GM23338 (cell line): ENCODE measurements at regions not wholly inside any gene's neighbourhood (a gene's known extent, or its start where the extent isn't known, plus 50 kb on each side); places are given as distances from the start of the nearest gene placed in this dataset.

Experiments
- ATAC-seq: fragments of 200-7000 bp; cut with Tn5 transposase; 3 replicates; pipeline ENCODE4 v1.9.1; 2020
- DNase-seq: peaks from one replicate; pipeline ENCODE4 v3.0.0-alpha.2; 2015; ENCODE audit warnings: low spot score
- H2AFZ ChIP-seq: fragments of 200-600 bp; sonication (generic); 2 replicates; pipeline ENCODE4 v1.8.0; 2016; ENCODE audit warnings: antibody characterized with exemption, mild to moderate bottlenecking, moderate library complexity
- H3F3A ChIP-seq: fragments of 200-600 bp; sonication (generic); replicated peaks from 2 replicates; pipeline ENCODE4 v1.8.0; 2017; ENCODE audit warnings: antibody characterized with exemption, mixed run types, low read depth
- H3K27ac ChIP-seq: fragments of 200-600 bp; sonication (generic); 2 replicates; pipeline ENCODE4 v1.6.1; 2016; ENCODE audit warnings: low read depth
- H3K27me3 ChIP-seq: fragments of 200-600 bp; sonication (generic); 2 replicates; pipeline ENCODE4 v1.8.0; 2016; ENCODE audit warnings: mild to moderate bottlenecking, mixed run types, moderate library complexity; ENCODE audit not compliant: insufficient read depth
- H3K36me3 ChIP-seq: fragments of 200-600 bp; sonication (generic); 2 replicates; pipeline ENCODE4 v1.8.0; 2016; ENCODE audit warnings: mild to moderate bottlenecking; ENCODE audit not compliant: insufficient read depth
- H3K4me1 ChIP-seq: fragments of 200-600 bp; sonication (generic); 2 replicates; pipeline ENCODE4 v1.8.0; 2016; ENCODE audit warnings: mild to moderate bottlenecking, moderate library complexity; ENCODE audit not compliant: insufficient read depth
- H3K4me2 ChIP-seq: fragments of 200-600 bp; sonication (generic); 2 replicates; pipeline ENCODE4 v1.7.1; 2017; ENCODE audit warnings: mixed run types
- H3K4me3 ChIP-seq: fragments of 200-600 bp; sonication (generic); 2 replicates; pipeline ENCODE4 v1.6.1; 2016; ENCODE audit warnings: mixed run types
- H3K79me2 ChIP-seq: fragments of 200-600 bp; sonication (generic); replicated peaks from 2 replicates; pipeline ENCODE4 v1.8.0; 2017; ENCODE audit warnings: mild to moderate bottlenecking; ENCODE audit not compliant: insufficient read depth
- H3K9me2 ChIP-seq: fragments of 200-600 bp; sonication (generic); 2 replicates; pipeline ENCODE4 v1.8.0; 2017; ENCODE audit not compliant: insufficient read depth
- H4K20me1 ChIP-seq: fragments of 200-600 bp; sonication (generic); replicated peaks from 2 replicates; pipeline ENCODE4 v1.8.0; 2017; ENCODE audit warnings: mild to moderate bottlenecking; ENCODE audit not compliant: insufficient read depth
- H3K27ac Mint-ChIP-seq: 2 replicates; pipeline ENCODE4 v1.8.0; 2020; ENCODE audit warnings: inconsistent platforms, mild to moderate bottlenecking, moderate library complexity, mixed read lengths
- H3K27me3 Mint-ChIP-seq: 3 replicates; pipeline ENCODE4 v1.8.0; 2022; ENCODE audit warnings: low read depth, mild to moderate bottlenecking, moderate library complexity, mixed read lengths, inconsistent platforms; ENCODE audit not compliant: insufficient read depth, poor library complexity
- H3K36me3 Mint-ChIP-seq: 3 replicates; pipeline ENCODE4 v1.8.0; 2021; ENCODE audit warnings: low read depth, mild to moderate bottlenecking, inconsistent platforms, moderate library complexity, mixed read lengths
- H3K4me1 Mint-ChIP-seq: 3 replicates; pipeline ENCODE4 v1.8.0; 2020; ENCODE audit warnings: mild to moderate bottlenecking, inconsistent platforms, mixed read lengths
- H3K4me3 Mint-ChIP-seq: 3 replicates; pipeline ENCODE4 v1.8.0; 2021; ENCODE audit warnings: moderate library complexity, mild to moderate bottlenecking, inconsistent platforms, mixed read lengths
- H3K9me3 Mint-ChIP-seq: 3 replicates; pipeline ENCODE4 v1.8.0; 2020; ENCODE audit warnings: moderate library complexity, mild to moderate bottlenecking, inconsistent platforms, mixed read lengths
- CREB1 ChIP-seq: fragments of 250-450 bp; sonication (Bioruptor Pico); IDR thresholded peaks from 2 replicates; pipeline ENCODE4 v1.5.0; 2020; ENCODE audit warnings: low read depth, mild to moderate bottlenecking, moderate library complexity
- EZH2 ChIP-seq: fragments of 200-600 bp; sonication (generic); IDR thresholded peaks from one replicate; pipeline ENCODE4 v1.8.0; 2017; ENCODE audit warnings: antibody characterized with exemption, mild to moderate bottlenecking, low read depth; ENCODE audit not compliant: unreplicated experiment
- JUNB ChIP-seq: IDR thresholded peaks from one replicate; pipeline ENCODE4 v1.6.1; 2016; ENCODE audit warnings: antibody characterized with exemption; ENCODE audit not compliant: unreplicated experiment
- REST ChIP-seq: IDR thresholded peaks from one replicate; pipeline ENCODE4 v1.6.1; 2018; ENCODE audit warnings: antibody characterized with exemption; ENCODE audit not compliant: unreplicated experiment
- STAT1 ChIP-seq: IDR thresholded peaks from one replicate; pipeline ENCODE4 v1.6.1; 2016; ENCODE audit warnings: antibody characterized with exemption; ENCODE audit not compliant: unreplicated experiment
- ZNF462 ChIP-seq: fragments of 250-450 bp; sonication (Bioruptor Pico); IDR thresholded peaks from 2 replicates; pipeline ENCODE4 v1.5.0; 2020; ENCODE audit warnings: mild to moderate bottlenecking, moderate library complexity

GRCh38 chr6:92690997-92691599 lies 728.3 kb downstream of the EPHA7 start (continued):
- TF ChIP-seq ZNF462 (no peak), EZH2 (no peak)

- no peaks in the 10 kb centered on the region for H3F3A ChIP-seq
- Mint-ChIP-seq H3K27ac (no peak overlapping the region), H3K4me1 (peaks cover 4% of the 10 kb centered on the region; the same call in 2 of the 3 replicates), H3K27me3 (no peaks in the 10 kb centered on the region), H3K9me3 (no peaks in the 10 kb centered on the region), H3K4me3 (no peak overlapping the region), H3K36me3 (no peaks in the 10 kb centered on the region)
- no peak overlapping the region for H3K4me2 ChIP-seq
- no peaks in the 10 kb centered on the region for H4K20me1 ChIP-seq
- H3K9me2 ChIP-seq, result no peaks in the 10 kb centered on the region
- no peaks in the 10 kb centered on the region for H3K79me2 ChIP-seq
- H3K4me1 ChIP-seq, result no peaks in the 10 kb centered on the region
- no peaks in the 10 kb centered on the region for H3K27me3 ChIP-seq
- ATAC-seq, result no peak
- H3K27ac ChIP-seq, result no peak overlapping the region
- no peak overlapping the region for H2AFZ ChIP-seq
- H3K4me3 ChIP-seq, result no peak overlapping the region
- DNase-seq, result no peak
- no peaks in the 10 kb centered on the region for H3K36me3 ChIP-seq
- TF ChIP-seq JUNB (no peak), REST (no peak), STAT1 (no peak), CREB1 (CRISPR knock-in tag) (no peak), ZNF462 (no peak)
Measured at GRCh38 chr6:92688342-92688741, 731.0 kb downstream of the EPHA7 start.
